RWPE2 (cell line): ENCODE measurements at regions not wholly inside any gene's neighbourhood (a gene's known extent, or its start where the extent isn't known, plus 50 kb on each side); places are given as distances from the start of the nearest gene placed in this dataset.
A peak's percentile ranks its signal among the peaks of the same experiment; 100 is the strongest.

ENCODE experiments used
- ATAC-seq: fragments of 200-7000 bp; cut with Tn5 transposase; 3 replicates; pipeline ENCODE4 v1.9.1; 2021; ENCODE audit warnings: low read depth
- DNase-seq: peaks from one replicate; pipeline ENCODE4 v3.0.0-alpha.2; 2020; ENCODE audit warnings: low spot score
- H3K27ac ChIP-seq: fragments of 450-650 bp; 2 replicates; pipeline ENCODE4 v1.5.1; 2017; ENCODE audit warnings: mild to moderate bottlenecking; ENCODE audit not compliant: poor library complexity, severe bottlenecking
- H3K27me3 ChIP-seq: fragments of 250-450 bp; sonication (Bioruptor Pico); 2 replicates; pipeline ENCODE4 v1.5.1; 2021; ENCODE audit warnings: mild to moderate bottlenecking, moderate library complexity; ENCODE audit not compliant: insufficient read depth, poor library complexity, severe bottlenecking
- H3K36me3 ChIP-seq: fragments of 250-450 bp; sonication (Bioruptor Pico); 2 replicates; pipeline ENCODE4 v1.5.1; 2020; ENCODE audit warnings: low read depth, mild to moderate bottlenecking, moderate library complexity
- H3K4me1 ChIP-seq: fragments of 250-450 bp; sonication (Bioruptor Pico); 2 replicates; pipeline ENCODE4 v1.5.1; 2021; ENCODE audit warnings: mild to moderate bottlenecking, moderate library complexity; ENCODE audit not compliant: insufficient read depth, poor library complexity, severe bottlenecking
- H3K4me3 ChIP-seq: fragments of 250-450 bp; sonication (Bioruptor Pico); 2 replicates; pipeline ENCODE4 v1.5.1; 2021; ENCODE audit warnings: mild to moderate bottlenecking, moderate library complexity; ENCODE audit not compliant: severe bottlenecking
- H3K9me3 ChIP-seq: fragments of 250-450 bp; sonication (Bioruptor Pico); 2 replicates; pipeline ENCODE4 v1.5.1; 2021; ENCODE audit warnings: mild to moderate bottlenecking, moderate library complexity; ENCODE audit not compliant: severe bottlenecking
- TF ChIP-seq, protein P1 (sequence below): fragments of 450-650 bp; IDR thresholded peaks from one replicate; pipeline ENCODE4 v1.5.1; 2017; ENCODE audit warnings: mild to moderate bottlenecking, moderate library complexity; ENCODE audit not compliant: poor library complexity, severe bottlenecking

DNA sequence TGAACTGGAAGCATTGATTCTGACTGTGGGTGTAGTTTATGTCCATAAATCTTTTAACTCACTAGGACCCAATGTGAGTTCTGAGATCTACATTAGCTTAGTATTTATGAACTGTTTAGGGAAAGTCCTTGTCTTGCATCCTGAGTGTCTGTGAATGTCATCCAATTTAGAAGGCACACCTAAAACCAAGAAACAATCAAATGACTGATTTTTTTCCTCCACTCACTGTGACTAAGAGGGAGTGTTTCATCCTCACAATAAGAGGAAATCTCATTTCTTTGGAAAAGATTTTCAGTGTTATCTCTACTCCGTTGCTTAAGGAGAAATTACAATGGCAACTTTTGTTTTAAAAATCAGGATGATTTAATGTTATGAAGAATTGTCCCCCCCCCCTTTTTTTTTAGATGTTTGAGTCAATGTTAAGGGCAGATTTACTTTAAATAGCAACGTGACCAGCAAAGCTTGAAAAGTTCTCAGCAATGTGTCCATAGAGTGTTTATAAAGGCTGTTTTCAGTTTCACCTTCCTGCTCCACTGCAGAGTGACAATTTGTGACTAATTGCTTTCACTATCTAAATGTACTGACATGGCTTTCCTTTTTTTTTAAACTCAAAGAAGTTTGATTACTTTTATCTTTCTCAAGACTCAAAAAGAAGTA is 173.0 kb downstream of the SPCS3 start:
- no peaks in the 10 kb centered on the region for H3K4me1 ChIP-seq
- H3K27ac ChIP-seq = no peak overlapping the region
- no peaks in the 10 kb centered on the region for H3K9me3 ChIP-seq
- no peaks in the 10 kb centered on the region for H3K36me3 ChIP-seq
- no peaks in the 10 kb centered on the region for H3K27me3 ChIP-seq
- ATAC-seq (no peak), DNase-seq (no peak)
- no peak overlapping the region for H3K4me3 ChIP-seq
- TF ChIP-seq, protein P1, sequence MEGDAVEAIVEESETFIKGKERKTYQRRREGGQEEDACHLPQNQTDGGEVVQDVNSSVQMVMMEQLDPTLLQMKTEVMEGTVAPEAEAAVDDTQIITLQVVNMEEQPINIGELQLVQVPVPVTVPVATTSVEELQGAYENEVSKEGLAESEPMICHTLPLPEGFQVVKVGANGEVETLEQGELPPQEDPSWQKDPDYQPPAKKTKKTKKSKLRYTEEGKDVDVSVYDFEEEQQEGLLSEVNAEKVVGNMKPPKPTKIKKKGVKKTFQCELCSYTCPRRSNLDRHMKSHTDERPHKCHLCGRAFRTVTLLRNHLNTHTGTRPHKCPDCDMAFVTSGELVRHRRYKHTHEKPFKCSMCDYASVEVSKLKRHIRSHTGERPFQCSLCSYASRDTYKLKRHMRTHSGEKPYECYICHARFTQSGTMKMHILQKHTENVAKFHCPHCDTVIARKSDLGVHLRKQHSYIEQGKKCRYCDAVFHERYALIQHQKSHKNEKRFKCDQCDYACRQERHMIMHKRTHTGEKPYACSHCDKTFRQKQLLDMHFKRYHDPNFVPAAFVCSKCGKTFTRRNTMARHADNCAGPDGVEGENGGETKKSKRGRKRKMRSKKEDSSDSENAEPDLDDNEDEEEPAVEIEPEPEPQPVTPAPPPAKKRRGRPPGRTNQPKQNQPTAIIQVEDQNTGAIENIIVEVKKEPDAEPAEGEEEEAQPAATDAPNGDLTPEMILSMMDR = no peak

DNA sequence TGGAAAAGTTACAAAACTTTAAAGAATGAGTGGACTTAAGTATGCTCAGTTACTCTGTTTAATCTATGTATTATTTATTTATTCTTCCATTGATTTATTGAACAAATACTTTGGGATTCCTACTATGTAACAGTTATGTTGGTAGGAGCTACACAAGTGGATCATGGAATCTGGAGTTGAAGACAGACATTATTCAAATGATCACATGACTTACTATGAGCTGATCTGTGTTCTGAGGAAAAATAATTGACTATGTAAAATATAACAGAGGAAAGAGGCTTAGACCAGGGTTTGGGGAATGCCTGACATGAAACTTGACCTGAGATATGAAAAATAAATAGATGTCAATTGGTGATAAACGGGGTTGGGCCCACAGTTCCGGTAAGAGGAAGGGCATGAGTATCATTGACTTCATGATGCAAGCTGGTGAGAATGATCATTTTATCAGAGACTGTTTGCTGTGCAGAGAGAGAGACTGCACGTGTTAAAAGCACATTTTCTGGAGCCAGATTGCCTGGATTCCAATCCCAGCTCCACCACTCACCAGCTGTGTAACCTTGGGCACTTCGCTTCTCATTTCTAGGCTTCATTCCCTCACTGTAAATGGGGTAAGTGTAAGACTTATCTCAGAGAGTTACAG is 179.0 kb downstream of the SPCS3 start:
- TF ChIP-seq, protein P1 = no peak
- ATAC-seq (peak; percentile 17; the same call in 1 of the 3 replicates), DNase-seq (no peak)
- Histone ChIP-seq H3K4me3 (no peak overlapping the region), H3K9me3 (no peaks in the 10 kb centered on the region), H3K4me1 (peaks cover 15% of the 10 kb centered on the region), H3K27me3 (no peaks in the 10 kb centered on the region), H3K27ac (peak overlapping the region; percentile 6), H3K36me3 (no peaks in the 10 kb centered on the region)

- Histone ChIP-seq H3K4me1 (peaks cover 15% of the 10 kb centered on the region), H3K4me3 (no peak overlapping the region), H3K9me3 (no peaks in the 10 kb centered on the region), H3K36me3 (no peaks in the 10 kb centered on the region), H3K27me3 (no peaks in the 10 kb centered on the region), H3K27ac (peak overlapping the region; percentile 6)
- no peak for DNase-seq
- TF ChIP-seq, protein P1 = no peak
- peak; percentile 69 for ATAC-seq
Measured at GRCh38 chr4:176499518-176499917, 179.8 kb downstream of the SPCS3 start.

- ATAC-seq = no peak
Measured at GRCh38 chr4:176500894-176501293, 181.1 kb downstream of the SPCS3 start.

More at GRCh38 chr4:176500894-176501293, 181.1 kb downstream of the SPCS3 start:
- no peak overlapping the region for H3K27ac ChIP-seq
- H3K9me3 ChIP-seq = no peaks in the 10 kb centered on the region
- H3K4me3 ChIP-seq = no peak overlapping the region
- H3K36me3 ChIP-seq = no peaks in the 10 kb centered on the region
- no peaks in the 10 kb centered on the region for H3K27me3 ChIP-seq
- H3K4me1 ChIP-seq = peaks cover 15% of the 10 kb centered on the region
- TF ChIP-seq, protein P1 = no peak
- no peak for DNase-seq
